Fibroblast of villous mesenchyme (primary cell): ENCODE measurements at regions not wholly inside any gene's neighbourhood (a gene's known extent, or its start where the extent isn't known, plus 50 kb on each side); places are given as distances from the start of the nearest gene placed in this dataset.
"Not testable (repeated sequence)": the region's sequence is repeated elsewhere in the genome, so short reads cannot be mapped to it uniquely, and the experiment has no call there.

Experiments
- DNase-seq: peaks from one replicate; pipeline ENCODE4 v3.0.0-alpha.2; 2010; ENCODE audit warnings: low read depth
- H3K4me3 ChIP-seq: 2 replicates; pipeline ENCODE4 v1.5.1; 2011; ENCODE audit warnings: low read depth, mild to moderate bottlenecking, low read length
- CTCF ChIP-seq: IDR thresholded peaks from 2 replicates; pipeline ENCODE4 v1.5.1; 2012; ENCODE audit warnings: low read depth, mild to moderate bottlenecking, low read length; ENCODE audit not compliant: insufficient read depth

GRCh38 chr9:95788021-95788420 lies 87.5 kb upstream of the ERCC6L2 start:
- DNase-seq = no peak
- TF ChIP-seq CTCF = no peak
- no peak overlapping the region for H3K4me3 ChIP-seq

DNA sequence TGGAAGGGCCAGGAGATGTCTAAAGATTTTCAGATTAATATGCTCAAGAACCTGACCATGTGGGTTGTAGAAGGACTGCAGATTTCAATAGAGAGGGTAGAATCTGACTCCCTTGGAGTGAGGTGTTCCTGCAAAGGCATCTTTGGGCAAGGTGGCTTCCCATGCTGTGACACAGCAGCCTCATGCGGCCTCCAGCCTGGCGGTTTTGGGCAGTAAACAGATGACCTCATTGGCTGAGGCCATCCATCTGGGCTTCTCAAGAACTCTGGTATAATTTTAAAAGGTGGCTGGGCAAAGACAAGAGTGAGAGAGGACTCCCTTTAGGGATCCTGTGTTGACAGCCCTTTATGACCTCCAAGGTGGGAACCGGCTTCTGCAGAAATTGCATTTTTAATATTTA lies 90.3 kb upstream of the ERCC6L2 start:
- no peak for DNase-seq
- H3K4me3 ChIP-seq = no peak overlapping the region
- no peak for TF ChIP-seq CTCF

GRCh38 chr9:95784318-95784717 lies 91.2 kb upstream of the ERCC6L2 start:
- no peak for DNase-seq
- no peak overlapping the region for H3K4me3 ChIP-seq
- TF ChIP-seq CTCF = no peak

DNA sequence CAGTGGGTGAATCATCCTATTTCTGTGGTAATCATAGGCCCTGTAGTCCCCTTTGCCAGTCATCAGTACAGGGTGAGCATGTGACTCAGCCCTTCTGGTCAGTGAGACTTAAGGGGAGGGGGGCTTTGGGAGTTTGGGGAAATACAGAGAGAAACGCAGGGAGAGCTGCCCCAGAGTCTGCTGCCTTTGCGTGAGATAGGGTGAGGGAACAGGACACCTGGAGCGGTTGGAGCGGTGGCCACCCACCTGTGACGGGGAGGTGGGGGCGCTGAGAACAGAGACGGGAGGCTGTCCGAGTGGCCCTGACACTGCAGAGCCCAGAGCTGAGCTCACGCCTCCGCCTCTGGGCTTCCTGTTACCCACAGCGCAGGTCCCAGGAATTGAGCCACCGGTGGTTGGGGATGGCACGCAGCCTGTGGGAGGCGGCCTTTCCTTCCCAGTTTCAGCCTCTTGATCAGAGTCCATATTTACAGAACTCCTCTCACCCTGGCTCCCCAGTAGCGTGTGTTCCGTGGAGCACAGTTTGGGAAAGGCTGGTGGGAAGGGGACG lies 92.0 kb upstream of the ERCC6L2 start:
- no peak for TF ChIP-seq CTCF
- DNase-seq = no peak
- no peak overlapping the region for H3K4me3 ChIP-seq

GRCh38 chr9:95780751-95781150 lies 94.7 kb upstream of the ERCC6L2 start:
- H3K4me3 ChIP-seq = no peak overlapping the region
- TF ChIP-seq CTCF = no peak
- DNase-seq = no peak

GRCh38 chr9:95780121-95780520 lies 95.4 kb upstream of the ERCC6L2 start:
- no peak overlapping the region for H3K4me3 ChIP-seq
- DNase-seq = no peak
- no peak for TF ChIP-seq CTCF

DNA sequence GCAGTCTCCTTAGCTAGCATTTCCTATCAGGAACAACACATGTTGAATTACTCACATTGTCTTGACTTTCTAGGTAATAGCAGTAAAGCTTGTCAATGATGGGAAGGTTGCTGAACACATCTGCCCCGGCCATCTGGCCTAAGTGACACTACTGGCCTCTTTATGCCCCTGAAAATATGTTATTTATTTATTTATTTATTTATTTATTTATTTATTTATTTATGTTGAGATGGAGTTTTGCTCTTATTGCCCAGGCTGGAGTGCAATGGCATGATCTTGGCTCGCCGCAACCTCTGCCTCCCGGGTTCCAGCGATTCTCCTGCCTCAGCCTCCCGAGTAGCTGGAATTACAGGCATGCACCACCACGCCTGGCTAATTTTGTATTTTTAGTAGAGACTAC lies 95.9 kb upstream of the ERCC6L2 start:
- not testable (repeated sequence) for DNase-seq, H3K4me3 ChIP-seq
